ENCODE measurements at regions not wholly inside any gene's neighbourhood (a gene's known extent, or its start where the extent isn't known, plus 50 kb on each side); places are given as distances from the start of the nearest gene placed in this dataset.

DNA sequence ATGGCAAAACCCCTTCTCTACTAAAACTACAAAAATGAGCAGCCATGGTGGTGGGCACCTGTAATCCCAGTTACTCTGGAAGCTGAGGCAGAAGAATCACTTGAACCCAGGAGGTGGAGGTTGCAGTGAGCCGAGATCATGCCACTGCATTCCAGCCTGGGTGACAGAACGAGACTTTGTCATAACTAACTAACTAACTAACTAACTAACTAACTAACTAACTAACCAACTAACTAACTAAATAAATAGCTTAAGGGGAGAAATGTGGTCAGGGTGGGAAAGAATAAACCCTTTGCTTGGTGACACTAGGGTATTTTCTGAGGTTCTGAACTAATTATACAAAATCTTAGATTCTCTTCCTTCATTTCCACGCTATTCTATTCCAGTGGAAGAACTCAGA is 184.4 kb upstream of the MEF2C start:
- intact Hi-C loops (cut with micrococcal nuclease) (no loop called here), dilution Hi-C loops (cut with HindIII; ENCODE audit: low sequenced_read_pairs, unreplicated experiment) (no loop called here), in situ Hi-C loops (cut with MboI; ENCODE audit: low sequenced_read_pairs) (no loop called here)
- CTCF ChIA-PET, result interaction anchor here (0.8 to 1.0 kb wide), 2 partner anchors 10 to 67 kb away, joined by 3 read pairs; no protein-coding TSS in a partner anchor
- Histone ChIP-seq H3K4me1 (ENCODE audit: control insufficient read depth, insufficient read depth, low read length) (no peaks in the 10 kb centered on the region), H3K4me3 (ENCODE audit: insufficient read depth, low read depth, low read length) (no peak overlapping the region), H3K56ac (ENCODE audit: extremely low read depth, insufficient read depth, low read length) (no peak overlapping the region), H2BK5ac (ENCODE audit: low read depth, low read length, poor library complexity, severe bottlenecking) (no peak overlapping the region), H2AFZ (replicated peaks; ENCODE audit: low read length, poor library complexity) (no peak overlapping the region), H3K23ac (ENCODE audit: low read depth, low read length) (no peak overlapping the region), H3K27me3 (ENCODE audit: control insufficient read depth, insufficient read depth, low read length) (no peaks in the 10 kb centered on the region), H3K4me2 (ENCODE audit: low read depth, low read length) (no peak overlapping the region), H3K9me3 (ENCODE audit: control insufficient read depth, insufficient read depth, low read length) (no peaks in the 10 kb centered on the region), H2BK15ac (ENCODE audit: low read depth, low read length) (no peak overlapping the region), H3K4ac (ENCODE audit: low read depth, low read length) (no peak overlapping the region), H4K20me1 (ENCODE audit: insufficient read depth, low read length) (no peaks in the 10 kb centered on the region), H3K14ac (replicated peaks; ENCODE audit: low read depth, low read length) (no peak overlapping the region), H3K79me1 (ENCODE audit: low read depth in 1 of 2, low read length in 2 of 2) (no peaks in the 10 kb centered on the region), H3K9ac (ENCODE audit: low read depth, low read length) (no peak overlapping the region), H2AK5ac (ENCODE audit: low read depth, low read length) (no peak overlapping the region), H3K18ac (ENCODE audit: low read depth, low read length) (no peak overlapping the region), H4K91ac (ENCODE audit: insufficient read depth, low read depth, low read length) (no peak overlapping the region), H3K27ac (ENCODE audit: insufficient read depth, low read length) (no peak overlapping the region), H3K36me3 (ENCODE audit: control insufficient read depth, insufficient read depth, low read length) (no peaks in the 10 kb centered on the region), H2BK120ac (ENCODE audit: low read depth, low read length) (no peak overlapping the region), H4K8ac (ENCODE audit: low read depth in 2 of 2, low read length in 2 of 2) (no peak overlapping the region), H3K9me1 (ENCODE audit: insufficient read depth, low read length) (no peaks in the 10 kb centered on the region), H2AK9ac (replicated peaks; ENCODE audit: low read depth, low read length, poor library complexity) (no peak overlapping the region), H4K5ac (ENCODE audit: low read depth, low read length) (no peak overlapping the region), H2BK20ac (ENCODE audit: low read depth, low read length) (no peak overlapping the region)
- DNase-seq, result no peak
- TF ChIP-seq POLR2A (IDR thresholded peaks at IDR 0.05; ENCODE audit: low read depth, low read length), result no peak
- TF ChIP-seq, protein P1, sequence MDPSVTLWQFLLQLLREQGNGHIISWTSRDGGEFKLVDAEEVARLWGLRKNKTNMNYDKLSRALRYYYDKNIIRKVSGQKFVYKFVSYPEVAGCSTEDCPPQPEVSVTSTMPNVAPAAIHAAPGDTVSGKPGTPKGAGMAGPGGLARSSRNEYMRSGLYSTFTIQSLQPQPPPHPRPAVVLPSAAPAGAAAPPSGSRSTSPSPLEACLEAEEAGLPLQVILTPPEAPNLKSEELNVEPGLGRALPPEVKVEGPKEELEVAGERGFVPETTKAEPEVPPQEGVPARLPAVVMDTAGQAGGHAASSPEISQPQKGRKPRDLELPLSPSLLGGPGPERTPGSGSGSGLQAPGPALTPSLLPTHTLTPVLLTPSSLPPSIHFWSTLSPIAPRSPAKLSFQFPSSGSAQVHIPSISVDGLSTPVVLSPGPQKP (IDR thresholded peaks at IDR 0.05; ENCODE audit: borderline replicate concordance, low read depth, low read length), result no peak
- TF ChIP-seq SMC3 (IDR thresholded peaks at IDR 0.05; ENCODE audit: low read depth, low read length), result no peak
- TF ChIP-seq, protein P2, sequence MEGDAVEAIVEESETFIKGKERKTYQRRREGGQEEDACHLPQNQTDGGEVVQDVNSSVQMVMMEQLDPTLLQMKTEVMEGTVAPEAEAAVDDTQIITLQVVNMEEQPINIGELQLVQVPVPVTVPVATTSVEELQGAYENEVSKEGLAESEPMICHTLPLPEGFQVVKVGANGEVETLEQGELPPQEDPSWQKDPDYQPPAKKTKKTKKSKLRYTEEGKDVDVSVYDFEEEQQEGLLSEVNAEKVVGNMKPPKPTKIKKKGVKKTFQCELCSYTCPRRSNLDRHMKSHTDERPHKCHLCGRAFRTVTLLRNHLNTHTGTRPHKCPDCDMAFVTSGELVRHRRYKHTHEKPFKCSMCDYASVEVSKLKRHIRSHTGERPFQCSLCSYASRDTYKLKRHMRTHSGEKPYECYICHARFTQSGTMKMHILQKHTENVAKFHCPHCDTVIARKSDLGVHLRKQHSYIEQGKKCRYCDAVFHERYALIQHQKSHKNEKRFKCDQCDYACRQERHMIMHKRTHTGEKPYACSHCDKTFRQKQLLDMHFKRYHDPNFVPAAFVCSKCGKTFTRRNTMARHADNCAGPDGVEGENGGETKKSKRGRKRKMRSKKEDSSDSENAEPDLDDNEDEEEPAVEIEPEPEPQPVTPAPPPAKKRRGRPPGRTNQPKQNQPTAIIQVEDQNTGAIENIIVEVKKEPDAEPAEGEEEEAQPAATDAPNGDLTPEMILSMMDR (conservative IDR thresholded peaks at IDR 0.05; ENCODE audit: low read depth, low read length), result no peak
- no peak for TF ChIP-seq NFE2L2 (IDR thresholded peaks at IDR 0.05; ENCODE audit: low read depth, low read length)
- TF ChIP-seq MAZ (IDR thresholded peaks at IDR 0.05; ENCODE audit: borderline replicate concordance, low read depth, low read length), result no peak
- no peak for TF ChIP-seq RAD21 (IDR thresholded peaks at IDR 0.05; ENCODE audit: low read length)
- TF ChIP-seq MXI1 (IDR thresholded peaks at IDR 0.05; ENCODE audit: borderline replicate concordance, low read depth, low read length), result no peak
- TF ChIP-seq CHD1 (IDR thresholded peaks at IDR 0.05; ENCODE audit: low read depth, low read length), result no peak
- no peak for TF ChIP-seq CEBPB (IDR thresholded peaks at IDR 0.05; ENCODE audit: low read depth, low read length)
- no peak for TF ChIP-seq RFX5 (IDR thresholded peaks at IDR 0.05; ENCODE audit: low read depth, low read length)
- TF ChIP-seq BHLHE40 (IDR thresholded peaks at IDR 0.05; ENCODE audit: low read depth, low read length), result no peak
- TF ChIP-seq MAFK (IDR thresholded peaks at IDR 0.05; ENCODE audit: low read depth, low read length), result no peak
- TF ChIP-seq, protein P3, sequence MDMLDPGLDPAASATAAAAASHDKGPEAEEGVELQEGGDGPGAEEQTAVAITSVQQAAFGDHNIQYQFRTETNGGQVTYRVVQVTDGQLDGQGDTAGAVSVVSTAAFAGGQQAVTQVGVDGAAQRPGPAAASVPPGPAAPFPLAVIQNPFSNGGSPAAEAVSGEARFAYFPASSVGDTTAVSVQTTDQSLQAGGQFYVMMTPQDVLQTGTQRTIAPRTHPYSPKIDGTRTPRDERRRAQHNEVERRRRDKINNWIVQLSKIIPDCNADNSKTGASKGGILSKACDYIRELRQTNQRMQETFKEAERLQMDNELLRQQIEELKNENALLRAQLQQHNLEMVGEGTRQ (IDR thresholded peaks at IDR 0.05; ENCODE audit: low read depth, low read length), result no peak
- no peak for TF ChIP-seq FOS (IDR thresholded peaks at IDR 0.05; ENCODE audit: low read depth, low read length)
- no peak for TF ChIP-seq RCOR1 (IDR thresholded peaks at IDR 0.05; ENCODE audit: insufficient replicate concordance, low read length)
- BruUV-seq (replicated peaks), result no TSS peak
- no CpG with 5 or more reads among the region's 3 CpGs for WGBS, 2 experiments (ENCODE audit: extremely low coverage in 2 of 2, insufficient read length in 1 of 2)
- ATAC-seq (ENCODE audit: low read depth), result no peak
- POLR2A ChIA-PET (ENCODE audit: unreplicated experiment), result no interaction called here
